ENCODE measurements at regions not wholly inside any gene's neighbourhood (a gene's known extent, or its start where the extent isn't known, plus 50 kb on each side); places are given as distances from the start of the nearest gene placed in this dataset.

- TF ChIP-seq CTCF (IDR thresholded peaks at IDR 0.05) (no peak), POLR2AphosphoS5 (IDR thresholded peaks at IDR 0.05) (no peak), POLR2A (IDR thresholded peaks at IDR 0.05) (no peak)
Measured at GRCh38 chr10:10745291-10745690, 272.4 kb upstream of the CELF2 start.
